Neuronal stem cell (in vitro differentiated cells): ENCODE measurements at regions not wholly inside any gene's neighbourhood (a gene's known extent, or its start where the extent isn't known, plus 50 kb on each side); places are given as distances from the start of the nearest gene placed in this dataset.
"Not testable (repeated sequence)": the region's sequence is repeated elsewhere in the genome, so short reads cannot be mapped to it uniquely, and the experiment has no call there.

Experiments
- DNase-seq: peaks from one replicate; pipeline ENCODE4 v3.0.0-alpha.2; 2013; ENCODE audit warnings: low spot score
- H2AFZ ChIP-seq: one replicate; pipeline ENCODE4 v1.6.1; 2013; ENCODE audit warnings: mild to moderate bottlenecking, low read length, inconsistent platforms
- H2AK5ac ChIP-seq: 2 replicates; pipeline ENCODE4 v1.6.1; 2013; ENCODE audit warnings: low read depth, mild to moderate bottlenecking, inconsistent platforms, low read length, moderate library complexity, mixed read lengths
- H2BK120ac ChIP-seq: 2 replicates; pipeline ENCODE4 v1.6.1; 2013; ENCODE audit warnings: low read depth, mild to moderate bottlenecking, inconsistent platforms, low read length, moderate library complexity, mixed read lengths
- H2BK12ac ChIP-seq: one replicate; pipeline ENCODE4 v1.6.1; 2013; ENCODE audit warnings: low read length, inconsistent platforms
- H2BK15ac ChIP-seq: 2 replicates; pipeline ENCODE4 v1.6.1; 2013; ENCODE audit warnings: mild to moderate bottlenecking, low read length, inconsistent platforms, mixed read lengths
- H2BK5ac ChIP-seq: one replicate; pipeline ENCODE4 v1.6.1; 2013; ENCODE audit warnings: inconsistent platforms, mild to moderate bottlenecking, low read length, moderate library complexity
- H3K14ac ChIP-seq: one replicate; pipeline ENCODE4 v1.6.1; 2013; ENCODE audit warnings: low read length, inconsistent platforms
- H3K18ac ChIP-seq: 2 replicates; pipeline ENCODE4 v1.6.1; 2013; ENCODE audit warnings: low read length, inconsistent platforms
- H3K23ac ChIP-seq: 2 replicates; pipeline ENCODE4 v1.6.1; 2013; ENCODE audit warnings: low read depth, mild to moderate bottlenecking, mixed read lengths, low read length, inconsistent platforms; ENCODE audit not compliant: poor library complexity
- H3K27ac ChIP-seq: replicated peaks from 3 replicates; pipeline ENCODE4 v1.5.1; 2013; ENCODE audit warnings: low read length, inconsistent platforms
- H3K27me3 ChIP-seq, 3 experiments: 2 replicates each; pipeline ENCODE4 v1.6.1; 2013; ENCODE audit warnings: low read length in 3 of 3, mild to moderate bottlenecking in 2 of 3, inconsistent platforms in 1 of 3, low read depth in 1 of 3, mixed read lengths in 1 of 3, moderate library complexity in 1 of 3; ENCODE audit not compliant: control insufficient read depth in 3 of 3, insufficient read depth in 3 of 3
- H3K36me3 ChIP-seq, 2 donors: replicated peaks in 1 of 2; 2 replicates each; pipeline ENCODE4 v1.6.1; 2013; ENCODE audit warnings: low read length in 2 of 2; ENCODE audit not compliant: control insufficient read depth in 2 of 2, insufficient read depth in 2 of 2
- H3K4ac ChIP-seq: 2 replicates; pipeline ENCODE4 v1.6.1; 2013; ENCODE audit warnings: inconsistent platforms, mild to moderate bottlenecking, low read length, moderate library complexity
- H3K4me1 ChIP-seq, 2 donors: 1 replicate in 1 of 2; 2 replicates in 1 of 2; pipeline ENCODE4 v1.6.1; 2013; ENCODE audit warnings: low read length in 2 of 2, low read depth in 1 of 2; ENCODE audit not compliant: control insufficient read depth in 2 of 2, insufficient read depth in 1 of 2
- H3K4me2 ChIP-seq: one replicate; pipeline ENCODE4 v1.6.1; 2013; ENCODE audit warnings: mild to moderate bottlenecking, low read length, inconsistent platforms; ENCODE audit not compliant: insufficient read depth, poor library complexity, severe bottlenecking
- H3K4me3 ChIP-seq, 2 donors: 2 replicates each; pipeline ENCODE4 v1.5.1; 2013; ENCODE audit warnings: low read length in 2 of 2, mild to moderate bottlenecking in 2 of 2, inconsistent platforms in 1 of 2, moderate library complexity in 1 of 2
- H3K79me1 ChIP-seq: one replicate; pipeline ENCODE4 v1.6.1; 2013; ENCODE audit warnings: low read depth, mild to moderate bottlenecking, inconsistent platforms, low read length, moderate library complexity
- H3K9ac ChIP-seq: one replicate; pipeline ENCODE4 v1.6.1; 2013; ENCODE audit warnings: mild to moderate bottlenecking, low read depth, low read length, inconsistent platforms; ENCODE audit not compliant: poor library complexity
- H3K9me3 ChIP-seq, 2 donors: replicated peaks in 1 of 2; 2 replicates each; pipeline versions ENCODE3 to v1.6.1; 2013; ENCODE audit warnings: low read length in 2 of 2, mild to moderate bottlenecking in 2 of 2, inconsistent platforms in 1 of 2, low read depth in 1 of 2, mixed read lengths in 1 of 2, moderate library complexity in 1 of 2; ENCODE audit not compliant: control insufficient read depth in 2 of 2, insufficient read depth in 1 of 2
- H4K8ac ChIP-seq: one replicate; pipeline ENCODE4 v1.6.1; 2013; ENCODE audit warnings: low read depth, mild to moderate bottlenecking, inconsistent platforms, low read length, moderate library complexity
- H4K91ac ChIP-seq: one replicate; pipeline ENCODE4 v1.6.1; 2013; ENCODE audit warnings: low read length, low read depth, mild to moderate bottlenecking, inconsistent platforms; ENCODE audit not compliant: poor library complexity
- WGBS, 2 donors: extraction: QIAGEN DNeasy Blood & Tissue Kit; methylation state at CpG; one replicate each; pipeline ENCODE4 v1.1.7; 2013; ENCODE audit warnings: missing lambda C conversion rate in 2 of 2, mixed read lengths in 1 of 2; ENCODE audit not compliant: insufficient read length in 2 of 2, insufficient replicate concordance in 1 of 2; ENCODE audit errors: extremely low coverage in 2 of 2; 5-methylcytosine and 5-hydroxymethylcytosine counted together

DNA sequence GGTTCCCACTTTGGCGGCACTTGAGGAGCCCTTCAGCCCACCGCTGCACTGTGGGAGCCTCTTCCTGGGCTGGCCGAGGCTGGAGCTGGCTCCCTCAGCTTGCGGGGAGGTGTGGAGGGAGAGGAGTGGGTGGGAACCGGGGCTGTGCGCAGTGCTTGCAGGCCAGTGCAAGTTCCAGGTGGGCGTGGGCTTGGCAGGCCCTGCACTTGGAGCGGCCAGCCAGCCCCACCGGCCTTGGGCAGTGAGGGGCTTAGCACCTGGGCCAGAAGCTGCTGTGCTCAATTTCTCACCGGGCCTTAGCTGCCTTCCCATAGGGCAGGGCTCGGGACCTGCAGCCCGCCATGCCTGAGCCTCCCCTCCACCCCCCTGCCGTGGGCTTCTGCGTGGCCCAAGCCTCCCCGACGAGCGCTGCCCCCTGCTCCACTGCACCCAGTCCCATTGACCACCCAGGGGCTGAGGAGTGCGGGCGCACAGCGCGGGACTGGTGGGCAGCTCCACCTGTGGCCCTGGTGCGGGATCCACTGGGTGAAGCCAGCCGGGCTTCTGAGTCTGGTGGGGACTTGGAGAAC is 474.3 kb downstream of the MID1IP1 start:
- WGBS, 2 donors = no CpG with 5 or more reads among the region's 23 CpGs
- Histone ChIP-seq H4K91ac (no peak overlapping the region), H2BK5ac (no peak overlapping the region), H2BK15ac (no peak overlapping the region), H3K4me3 (no peak overlapping the region), H3K9ac (no peak overlapping the region), H2AFZ (no peak overlapping the region), H2AK5ac (no peak overlapping the region), H3K27me3 (no peaks in the 10 kb centered on the region), H3K4me1 (no peaks in the 10 kb centered on the region), H3K36me3 (no peaks in the 10 kb centered on the region), H3K79me1 (no peaks in the 10 kb centered on the region), H4K8ac (no peak overlapping the region), H3K9me3 (no peaks in the 10 kb centered on the region), H2BK120ac (no peak overlapping the region), H3K23ac (no peak overlapping the region), H3K4me2 (no peak overlapping the region), H3K14ac (no peak overlapping the region), H3K18ac (no peak overlapping the region), H3K4ac (no peak overlapping the region), H2BK12ac (no peak overlapping the region), H3K27ac (no peak overlapping the region)
- DNase-seq = no peak

DNA sequence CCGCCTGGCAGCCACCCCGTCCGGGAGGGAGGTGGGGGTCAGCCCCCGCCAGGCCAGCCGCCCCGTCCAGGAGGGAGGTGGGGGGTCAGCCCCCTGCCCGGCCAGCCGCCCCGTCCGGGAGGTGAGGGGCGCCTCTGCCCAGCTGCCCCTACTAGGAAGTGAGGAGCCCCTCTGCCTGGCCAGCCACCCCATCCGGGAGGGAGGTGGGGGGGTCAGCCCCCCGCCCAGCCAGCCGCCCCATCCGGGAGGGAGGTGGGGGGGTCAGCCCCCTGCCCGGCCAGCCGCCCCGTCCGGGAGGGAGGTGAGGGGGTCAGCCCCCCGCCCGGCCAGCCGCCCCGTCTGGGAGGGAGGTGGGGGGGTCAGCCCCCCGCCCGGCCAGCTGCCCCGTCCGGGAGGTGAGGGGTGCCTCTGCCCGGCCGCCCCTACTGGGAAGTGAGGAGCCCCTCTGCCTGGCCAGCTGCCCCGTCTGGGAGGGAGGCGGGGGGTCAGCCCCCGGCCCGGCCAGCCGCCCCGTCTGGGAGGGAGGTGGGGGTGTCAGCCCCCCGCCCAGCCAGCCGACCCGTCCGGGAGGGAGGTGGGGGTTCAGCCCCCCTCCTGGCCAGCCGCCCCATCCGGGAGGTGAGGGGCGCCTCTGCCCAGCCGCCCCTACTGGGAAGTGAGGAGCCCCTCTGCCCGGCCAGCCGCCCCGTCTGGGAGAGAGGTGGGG is 476.6 kb downstream of the MID1IP1 start:
- no CpG with 5 or more reads among the region's 46 CpGs for WGBS, 2 donors
- not testable (repeated sequence) for H3K4me2 ChIP-seq, H3K27me3 ChIP-seq

GRCh38 chrX:39283239-39283638 is 482.0 kb downstream of the MID1IP1 start:
- Histone ChIP-seq H3K4me2 (no peak overlapping the region), H2AK5ac (no peak overlapping the region), H3K14ac (no peak overlapping the region), H4K8ac (no peak overlapping the region), H2BK5ac (no peak overlapping the region), H3K9me3 (no peaks in the 10 kb centered on the region), H3K9ac (no peak overlapping the region), H3K27me3 (no peaks in the 10 kb centered on the region), H3K27ac (no peak overlapping the region), H2BK120ac (no peak overlapping the region), H4K91ac (no peak overlapping the region), H3K23ac (no peak overlapping the region), H2BK15ac (no peak overlapping the region), H3K4me1 (no peaks in the 10 kb centered on the region), H3K36me3 (no peaks in the 10 kb centered on the region), H2AFZ (no peak overlapping the region), H3K4me3 (no peak overlapping the region), H3K4ac (no peak overlapping the region), H3K18ac (no peak overlapping the region), H2BK12ac (no peak overlapping the region), H3K79me1 (no peaks in the 10 kb centered on the region)
- DNase-seq = no peak

More for the DNA sequence above, 476.6 kb downstream of the MID1IP1 start:
- H2AK5ac ChIP-seq, H2BK120ac ChIP-seq, H3K9me3 ChIP-seq, H4K91ac ChIP-seq, H3K4me1 ChIP-seq, H3K79me1 ChIP-seq, H4K8ac ChIP-seq, H3K4ac ChIP-seq, H2AFZ ChIP-seq, H2BK12ac ChIP-seq, H3K23ac ChIP-seq, H3K9ac ChIP-seq, H3K14ac ChIP-seq, DNase-seq, H3K18ac ChIP-seq, H2BK15ac ChIP-seq, H3K36me3 ChIP-seq, H3K4me3 ChIP-seq, H3K27ac ChIP-seq, H2BK5ac ChIP-seq: not testable (repeated sequence)

GRCh38 chrX:39288592-39288991 is 487.3 kb downstream of the MID1IP1 start:
- Histone ChIP-seq H3K36me3 (no peaks in the 10 kb centered on the region), H3K79me1 (no peaks in the 10 kb centered on the region), H2BK15ac (no peak overlapping the region), H2BK12ac (no peak overlapping the region), H2BK5ac (no peak overlapping the region), H3K4ac (no peak overlapping the region), H3K14ac (no peak overlapping the region), H3K4me1 (no peaks in the 10 kb centered on the region), H3K4me3 (no peak overlapping the region), H2AFZ (no peak overlapping the region), H3K27ac (no peak overlapping the region), H3K23ac (no peak overlapping the region), H3K27me3 (no peaks in the 10 kb centered on the region), H3K4me2 (no peak overlapping the region), H4K91ac (no peak overlapping the region), H3K18ac (no peak overlapping the region), H2AK5ac (no peak overlapping the region), H4K8ac (no peak overlapping the region), H2BK120ac (no peak overlapping the region), H3K9ac (no peak overlapping the region), H3K9me3 (no peaks in the 10 kb centered on the region)
- WGBS, 2 donors = no CpG with 5 or more reads among the region's 3 CpGs
- DNase-seq = no peak
